ENCODE measurements at regions not wholly inside any gene's neighbourhood (a gene's known extent, or its start where the extent isn't known, plus 50 kb on each side); places are given as distances from the start of the nearest gene placed in this dataset.
"Not testable (repeated sequence)": the region's sequence is repeated elsewhere in the genome, so short reads cannot be mapped to it uniquely, and the experiment has no call there.

DNA sequence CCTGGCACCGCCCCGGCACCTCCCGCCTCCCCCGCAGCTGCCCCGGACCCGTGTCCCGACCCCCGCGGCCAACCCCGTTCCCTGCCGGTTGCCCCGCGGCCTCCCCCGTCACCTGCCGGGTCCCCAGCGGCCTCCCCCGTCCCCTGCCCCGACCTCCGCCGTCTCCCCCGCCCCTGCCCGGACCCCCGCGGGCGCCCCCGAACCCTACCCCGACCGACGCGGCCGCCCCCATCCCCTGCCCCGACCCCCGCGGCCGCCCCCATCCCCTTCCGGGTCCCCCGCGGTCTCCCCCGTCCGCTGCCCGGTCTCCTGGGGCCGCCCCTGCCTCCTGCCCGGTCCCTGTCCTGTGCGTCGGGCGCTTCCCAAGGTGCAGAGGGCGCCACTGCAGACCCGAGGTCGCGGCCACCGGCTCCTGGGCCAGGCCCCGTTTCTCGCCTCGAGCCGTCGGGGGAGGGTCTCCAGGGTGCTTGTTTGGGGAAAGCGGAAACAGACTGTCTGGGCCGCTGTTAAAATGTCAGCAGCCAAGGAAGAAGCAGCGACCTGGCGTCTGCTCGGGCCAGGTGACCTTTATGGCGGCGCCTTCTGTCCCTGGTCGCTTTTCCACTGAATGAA, 51.6 kb upstream of the APOD start:
- TF ChIP-seq, protein P1, sequence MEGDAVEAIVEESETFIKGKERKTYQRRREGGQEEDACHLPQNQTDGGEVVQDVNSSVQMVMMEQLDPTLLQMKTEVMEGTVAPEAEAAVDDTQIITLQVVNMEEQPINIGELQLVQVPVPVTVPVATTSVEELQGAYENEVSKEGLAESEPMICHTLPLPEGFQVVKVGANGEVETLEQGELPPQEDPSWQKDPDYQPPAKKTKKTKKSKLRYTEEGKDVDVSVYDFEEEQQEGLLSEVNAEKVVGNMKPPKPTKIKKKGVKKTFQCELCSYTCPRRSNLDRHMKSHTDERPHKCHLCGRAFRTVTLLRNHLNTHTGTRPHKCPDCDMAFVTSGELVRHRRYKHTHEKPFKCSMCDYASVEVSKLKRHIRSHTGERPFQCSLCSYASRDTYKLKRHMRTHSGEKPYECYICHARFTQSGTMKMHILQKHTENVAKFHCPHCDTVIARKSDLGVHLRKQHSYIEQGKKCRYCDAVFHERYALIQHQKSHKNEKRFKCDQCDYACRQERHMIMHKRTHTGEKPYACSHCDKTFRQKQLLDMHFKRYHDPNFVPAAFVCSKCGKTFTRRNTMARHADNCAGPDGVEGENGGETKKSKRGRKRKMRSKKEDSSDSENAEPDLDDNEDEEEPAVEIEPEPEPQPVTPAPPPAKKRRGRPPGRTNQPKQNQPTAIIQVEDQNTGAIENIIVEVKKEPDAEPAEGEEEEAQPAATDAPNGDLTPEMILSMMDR (IDR thresholded peaks at IDR 0.05) = not testable (repeated sequence)
- TF ChIP-seq POLR2A (IDR thresholded peaks at IDR 0.05) = not testable (repeated sequence)
